Endothelial cell of umbilical vein (primary cell): ENCODE measurements at regions not wholly inside any gene's neighbourhood (a gene's known extent, or its start where the extent isn't known, plus 50 kb on each side); places are given as distances from the start of the nearest gene placed in this dataset.

Experiments used
- BruUV-seq: library from RNA; stranded (reverse); fragments of 400-500 nt; replicated peaks from 2 replicates; lab custom pipeline; 2021; lab: Mats Ljungman, UMichigan
- CTCF ChIA-PET: fragments of 300-600, 350-600 bp; sonication (Branson Sonifier 250); formaldehyde crosslinking; loops from one replicate; lab custom pipeline; 2021; ENCODE audit warnings: antibody characterized with exemption, inconsistent platforms; lab: Charles Lee
- POLR2A ChIA-PET: fragments of 300-600, 350-600 bp; sonication (Branson Sonifier 250); formaldehyde crosslinking; loops from one replicate; lab custom pipeline; 2021; ENCODE audit warnings: antibody characterized with exemption, inconsistent platforms; lab: Charles Lee
- DNase-seq: peaks from one replicate; pipeline ENCODE4 v3.0.0-alpha.2; 2011; ENCODE audit warnings: low read depth, low spot score
- FAIRE-seq: peaks from 2 replicates; lab custom pipeline; 2011; peaks lifted over from hg19 to GRCh38; lab: Jason Lieb, UNC
- H2AFZ ChIP-seq: 2 replicates; pipeline ENCODE4 v1.6.0; 2012; ENCODE audit warnings: low read depth, low read length, control low read depth, inconsistent platforms
- H3K27ac ChIP-seq: 2 replicates; pipeline ENCODE4 v1.5.1; 2011; ENCODE audit warnings: low read depth, mild to moderate bottlenecking, control low read depth, low read length, moderate library complexity; ENCODE audit not compliant: insufficient read depth
- H3K27me3 ChIP-seq, 2 experiments: 2 replicates each; pipeline versions ENCODE4 v1.6.0 to v1.6.1; 2011; ENCODE audit warnings: low read length in 2 of 2, mixed read lengths in 1 of 2; ENCODE audit not compliant: control insufficient read depth in 2 of 2, insufficient read depth in 2 of 2
- H3K36me3 ChIP-seq, 2 experiments: 2 replicates in 1 of 2; 3 replicates in 1 of 2; pipeline ENCODE4 v1.5.1; 2011; ENCODE audit warnings: low read length in 2 of 2, mild to moderate bottlenecking in 1 of 2, moderate library complexity in 1 of 2; ENCODE audit not compliant: control insufficient read depth in 2 of 2, insufficient read depth in 2 of 2; ENCODE audit errors: extremely low read depth in 1 of 2
- H3K4me1 ChIP-seq: 3 replicates; pipeline ENCODE4 v1.5.1; 2011; ENCODE audit warnings: mild to moderate bottlenecking, low read length; ENCODE audit not compliant: control insufficient read depth, insufficient read depth; ENCODE audit errors: extremely low read depth
- H3K4me2 ChIP-seq: 2 replicates; pipeline ENCODE4 v1.6.1; 2011; ENCODE audit warnings: low read length, control low read depth, mixed read lengths; ENCODE audit not compliant: insufficient read depth
- H3K4me3 ChIP-seq, 3 experiments: fragments of 200-600 bp in 1 of 3; sonication (generic), shearing (Covaris generic) in 1 of 3; replicated peaks in 1 of 3; 2 replicates each; pipeline ENCODE4 v1.5.1; 2011 to 2016; ENCODE audit warnings: control low read depth in 3 of 3, low read length in 3 of 3, mild to moderate bottlenecking in 2 of 3, inconsistent platforms in 1 of 3, low read depth in 1 of 3, moderate library complexity in 1 of 3; ENCODE audit not compliant: insufficient read depth in 1 of 3
- H3K79me2 ChIP-seq: 2 replicates; pipeline ENCODE4 v1.6.0; 2012; ENCODE audit warnings: low read length, inconsistent platforms; ENCODE audit not compliant: control insufficient read depth, insufficient read depth
- H3K9ac ChIP-seq: replicated peaks from 2 replicates; pipeline ENCODE3; 2011; ENCODE audit warnings: low read length, control low read depth; ENCODE audit not compliant: insufficient read depth; ENCODE audit errors: extremely low read depth
- H3K9me1 ChIP-seq: replicated peaks from 3 replicates; pipeline ENCODE4 v1.6.0; 2011; ENCODE audit warnings: mild to moderate bottlenecking, low read length; ENCODE audit not compliant: control insufficient read depth, insufficient read depth; ENCODE audit errors: extremely low read depth
- H3K9me3 ChIP-seq: replicated peaks from 2 replicates; pipeline ENCODE4 v1.5.1; 2012; ENCODE audit warnings: low read length, inconsistent platforms; ENCODE audit not compliant: control insufficient read depth, insufficient read depth
- H4K20me1 ChIP-seq: replicated peaks from 2 replicates; pipeline ENCODE3; 2011; ENCODE audit warnings: mild to moderate bottlenecking, low read length; ENCODE audit not compliant: control insufficient read depth, insufficient read depth; ENCODE audit errors: extremely low read depth
- CTCF ChIP-seq, 2 donors: IDR thresholded peaks; 1 replicate in 1 of 2; 2 replicates in 1 of 2; pipeline ENCODE4 v1.5.1; 2011; ENCODE audit warnings: low read length in 2 of 2, mild to moderate bottlenecking in 2 of 2, moderate library complexity in 2 of 2, control low read depth in 1 of 2, inconsistent platforms in 1 of 2, low read depth in 1 of 2; ENCODE audit not compliant: insufficient read depth in 1 of 2; ENCODE audit errors: extremely low read depth in 1 of 2
- EZH2 ChIP-seq: IDR thresholded peaks from 2 replicates; pipeline ENCODE4 v1.6.1; 2012; ENCODE audit warnings: borderline replicate concordance, low read depth, mild to moderate bottlenecking, moderate library complexity, low read length, inconsistent platforms; ENCODE audit not compliant: severe bottlenecking
- FOS ChIP-seq: IDR thresholded peaks from 2 replicates; pipeline ENCODE4 v1.6.1; 2011; ENCODE audit warnings: mild to moderate bottlenecking, low read length, moderate library complexity, borderline replicate concordance; ENCODE audit not compliant: insufficient read depth
- GATA2 ChIP-seq: IDR thresholded peaks from 2 replicates; pipeline ENCODE4 v1.7.0; 2011; ENCODE audit warnings: low read depth, mild to moderate bottlenecking, moderate library complexity, mixed read lengths, low read length; ENCODE audit not compliant: insufficient read length, insufficient read depth
- JUN ChIP-seq: IDR thresholded peaks from 2 replicates; pipeline ENCODE4 v1.6.1; 2011; ENCODE audit warnings: borderline replicate concordance, low read depth; ENCODE audit not compliant: insufficient read length, insufficient read depth
- MYC ChIP-seq: IDR thresholded peaks from one replicate; pipeline ENCODE4 v1.6.1; 2011; ENCODE audit warnings: mild to moderate bottlenecking, low read depth, low read length
- POLR2A ChIP-seq: IDR thresholded peaks from 2 replicates; pipeline ENCODE4 v1.6.1; 2012; ENCODE audit warnings: low read depth, mild to moderate bottlenecking, control low read depth, low read length
- POLR2AphosphoS5 ChIP-seq: IDR thresholded peaks from 2 replicates; pipeline ENCODE4 v1.6.1; 2012; ENCODE audit warnings: low read depth, mild to moderate bottlenecking, control low read depth, low read length, moderate library complexity; ENCODE audit not compliant: insufficient read depth
- dilution Hi-C: fragments of 300-500 bp; cut with MboI; formaldehyde crosslinking; loops from one replicate; pipeline ENCODE4 v1.15.0; 2019; ENCODE audit warnings: low sequenced_read_pairs; ENCODE audit not compliant: extremely low pct_ligation_motif_present
- intact Hi-C: fragments of 100-400 bp; cut with micrococcal nuclease; formaldehyde crosslinking; loops from one replicate; pipeline ENCODE4 v1.10.0; 2022
- TF ChIP-seq, protein P1 (sequence below): IDR thresholded peaks from 2 replicates; pipeline ENCODE4 v1.6.1; 2011; ENCODE audit not compliant: insufficient read depth, insufficient read length

GRCh38 chr13:39971526-39971925 lies 316.1 kb downstream of the COG6 start:
- Histone ChIP-seq H4K20me1 (no peaks in the 10 kb centered on the region), H2AFZ (no peak overlapping the region), H3K27ac (no peak overlapping the region), H3K9me3 (no peaks in the 10 kb centered on the region), H3K4me1 (peaks cover 6% of the 10 kb centered on the region), H3K36me3 (no peaks in the 10 kb centered on the region), H3K9ac (no peak overlapping the region), H3K4me2 (no peak overlapping the region), H3K27me3 (no peaks in the 10 kb centered on the region), H3K79me2 (no peaks in the 10 kb centered on the region), H3K9me1 (no peaks in the 10 kb centered on the region), H3K4me3 (no peak overlapping the region)
- no peak for DNase-seq
- intact Hi-C loops: no loop called here
- ChIA-PET CTCF (no interaction called here), POLR2A (no interaction called here)
- dilution Hi-C loops: no loop called here
- FAIRE-seq: no peak
- no TSS peak for BruUV-seq
- TF ChIP-seq, protein P1, sequence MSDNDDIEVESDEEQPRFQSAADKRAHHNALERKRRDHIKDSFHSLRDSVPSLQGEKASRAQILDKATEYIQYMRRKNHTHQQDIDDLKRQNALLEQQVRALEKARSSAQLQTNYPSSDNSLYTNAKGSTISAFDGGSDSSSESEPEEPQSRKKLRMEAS: no peak
- TF ChIP-seq POLR2A (no peak), MYC (no peak), EZH2 (no peak), POLR2AphosphoS5 (no peak), FOS (no peak), CTCF (IDR thresholded peaks at IDR 0.05; ENCODE audit: extremely low read depth in 1 of 2, insufficient read depth in 1 of 2, low read depth in 1 of 2, low read length in 2 of 2) (no peak), JUN (no peak), GATA2 (no peak)
